PC-9 (cell line): ENCODE measurements at regions not wholly inside any gene's neighbourhood (a gene's known extent, or its start where the extent isn't known, plus 50 kb on each side); places are given as distances from the start of the nearest gene placed in this dataset.

Experiments used
- EZH2 ChIP-seq: fragments of 200-600 bp; sonication (generic); IDR thresholded peaks from 2 replicates; pipeline ENCODE4 v1.8.0; 2017; ENCODE audit warnings: antibody characterized with exemption, low read depth
- TF ChIP-seq, protein P1 (sequence below): fragments of 200-600 bp; sonication (generic); conservative IDR thresholded peaks from 2 replicates; pipeline ENCODE4 v1.6.1; 2017; ENCODE audit warnings: mixed run types, antibody characterized with exemption, mild to moderate bottlenecking, moderate library complexity

DNA sequence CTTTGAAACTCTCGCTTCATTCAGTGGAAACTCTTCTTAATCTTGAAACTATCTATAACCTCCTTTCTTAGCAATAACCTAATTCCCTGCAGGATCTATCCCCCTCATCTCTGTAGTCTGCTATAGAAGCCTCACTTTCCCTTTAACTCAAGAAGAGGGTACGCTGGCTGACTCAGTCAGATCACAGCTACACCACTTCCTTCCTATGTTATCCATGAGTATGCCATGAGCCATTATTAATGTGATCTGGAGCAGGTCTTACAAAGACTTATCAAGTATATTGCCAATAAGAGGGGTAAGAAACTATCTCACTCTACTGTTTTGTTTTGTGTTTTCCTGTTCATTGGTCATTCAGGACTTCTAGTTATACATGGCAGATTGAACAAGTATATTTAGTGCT is 165.3 kb downstream of the PJA1 start:
- TF ChIP-seq, protein P1, sequence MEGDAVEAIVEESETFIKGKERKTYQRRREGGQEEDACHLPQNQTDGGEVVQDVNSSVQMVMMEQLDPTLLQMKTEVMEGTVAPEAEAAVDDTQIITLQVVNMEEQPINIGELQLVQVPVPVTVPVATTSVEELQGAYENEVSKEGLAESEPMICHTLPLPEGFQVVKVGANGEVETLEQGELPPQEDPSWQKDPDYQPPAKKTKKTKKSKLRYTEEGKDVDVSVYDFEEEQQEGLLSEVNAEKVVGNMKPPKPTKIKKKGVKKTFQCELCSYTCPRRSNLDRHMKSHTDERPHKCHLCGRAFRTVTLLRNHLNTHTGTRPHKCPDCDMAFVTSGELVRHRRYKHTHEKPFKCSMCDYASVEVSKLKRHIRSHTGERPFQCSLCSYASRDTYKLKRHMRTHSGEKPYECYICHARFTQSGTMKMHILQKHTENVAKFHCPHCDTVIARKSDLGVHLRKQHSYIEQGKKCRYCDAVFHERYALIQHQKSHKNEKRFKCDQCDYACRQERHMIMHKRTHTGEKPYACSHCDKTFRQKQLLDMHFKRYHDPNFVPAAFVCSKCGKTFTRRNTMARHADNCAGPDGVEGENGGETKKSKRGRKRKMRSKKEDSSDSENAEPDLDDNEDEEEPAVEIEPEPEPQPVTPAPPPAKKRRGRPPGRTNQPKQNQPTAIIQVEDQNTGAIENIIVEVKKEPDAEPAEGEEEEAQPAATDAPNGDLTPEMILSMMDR = no peak
- no peak for TF ChIP-seq EZH2
